Bronchial epithelial cell (primary cell): ENCODE measurements at regions not wholly inside any gene's neighbourhood (a gene's known extent, or its start where the extent isn't known, plus 50 kb on each side); places are given as distances from the start of the nearest gene placed in this dataset.

Experiments
- DNase-seq: peaks from one replicate; pipeline ENCODE4 v3.0.0-alpha.2; 2010; ENCODE audit warnings: low read depth
- FAIRE-seq: peaks from 2 replicates; lab custom pipeline; 2011; peaks lifted over from hg19 to GRCh38; lab: Jason Lieb, UNC
- H3K27me3 ChIP-seq: 2 replicates; pipeline ENCODE4 v1.5.1; 2011; ENCODE audit warnings: low read length; ENCODE audit not compliant: control insufficient read depth, insufficient read depth
- H3K36me3 ChIP-seq: 2 replicates; pipeline ENCODE4 v1.5.1; 2011; ENCODE audit warnings: low read length; ENCODE audit not compliant: control insufficient read depth, insufficient read depth
- H3K4me3 ChIP-seq: 2 replicates; pipeline ENCODE4 v1.5.1; 2011; ENCODE audit warnings: mild to moderate bottlenecking, low read depth, low read length, control low read depth
- TF ChIP-seq, protein P1 (sequence below): IDR thresholded peaks from 2 replicates; pipeline ENCODE4 v1.5.1; 2011; ENCODE audit warnings: mild to moderate bottlenecking, moderate library complexity, low read length, control low read depth, inconsistent platforms; ENCODE audit not compliant: insufficient read depth, severe bottlenecking

DNA sequence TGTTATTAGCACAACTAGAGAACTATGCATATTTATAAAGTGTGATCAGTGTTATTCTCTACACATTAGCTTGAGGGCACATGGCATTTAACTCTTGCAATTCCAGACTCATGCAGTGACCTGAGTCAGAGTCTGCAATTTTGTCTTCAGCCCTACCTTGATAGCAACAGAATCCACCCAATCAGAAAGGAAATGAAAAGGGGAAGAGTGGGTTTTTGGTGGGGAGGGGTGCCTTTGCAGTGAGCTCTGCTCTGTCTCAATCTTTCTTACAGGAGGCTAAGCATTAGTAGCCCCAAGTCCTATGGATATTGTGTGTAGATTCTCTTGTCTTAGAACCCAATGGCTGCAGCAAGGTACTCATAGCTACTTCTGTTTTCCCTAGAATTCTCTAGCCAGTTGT, 489.2 kb downstream of the DHX35 start:
- Histone ChIP-seq H3K4me3 (no peak overlapping the region), H3K27me3 (no peaks in the 10 kb centered on the region), H3K36me3 (no peaks in the 10 kb centered on the region)
- DNase-seq: no peak
- no peak for FAIRE-seq
- TF ChIP-seq, protein P1, sequence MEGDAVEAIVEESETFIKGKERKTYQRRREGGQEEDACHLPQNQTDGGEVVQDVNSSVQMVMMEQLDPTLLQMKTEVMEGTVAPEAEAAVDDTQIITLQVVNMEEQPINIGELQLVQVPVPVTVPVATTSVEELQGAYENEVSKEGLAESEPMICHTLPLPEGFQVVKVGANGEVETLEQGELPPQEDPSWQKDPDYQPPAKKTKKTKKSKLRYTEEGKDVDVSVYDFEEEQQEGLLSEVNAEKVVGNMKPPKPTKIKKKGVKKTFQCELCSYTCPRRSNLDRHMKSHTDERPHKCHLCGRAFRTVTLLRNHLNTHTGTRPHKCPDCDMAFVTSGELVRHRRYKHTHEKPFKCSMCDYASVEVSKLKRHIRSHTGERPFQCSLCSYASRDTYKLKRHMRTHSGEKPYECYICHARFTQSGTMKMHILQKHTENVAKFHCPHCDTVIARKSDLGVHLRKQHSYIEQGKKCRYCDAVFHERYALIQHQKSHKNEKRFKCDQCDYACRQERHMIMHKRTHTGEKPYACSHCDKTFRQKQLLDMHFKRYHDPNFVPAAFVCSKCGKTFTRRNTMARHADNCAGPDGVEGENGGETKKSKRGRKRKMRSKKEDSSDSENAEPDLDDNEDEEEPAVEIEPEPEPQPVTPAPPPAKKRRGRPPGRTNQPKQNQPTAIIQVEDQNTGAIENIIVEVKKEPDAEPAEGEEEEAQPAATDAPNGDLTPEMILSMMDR: no peak

DNA sequence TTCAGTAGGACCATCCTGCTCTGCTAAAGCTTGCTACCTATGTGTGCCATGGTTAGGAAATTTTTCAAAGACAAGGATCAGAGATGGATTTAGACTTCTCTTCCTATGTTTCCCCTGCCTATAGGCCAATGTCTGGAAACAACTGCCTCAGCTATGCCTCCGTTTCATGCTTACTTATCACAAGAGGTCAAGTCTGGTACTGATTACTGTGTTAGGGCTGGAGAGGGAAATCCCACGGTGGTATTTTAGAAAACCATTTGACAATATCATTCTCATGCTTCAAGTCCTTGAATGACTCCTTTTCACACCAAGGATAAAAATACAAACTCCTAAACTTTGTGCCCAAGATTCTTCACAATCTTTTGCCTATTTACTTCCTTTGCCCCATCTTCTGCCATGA, 484.3 kb downstream of the DHX35 start:
- Histone ChIP-seq H3K27me3 (no peaks in the 10 kb centered on the region), H3K4me3 (no peak overlapping the region), H3K36me3 (no peaks in the 10 kb centered on the region)
- DNase-seq (no peak), FAIRE-seq (no peak)
- TF ChIP-seq, protein P1: no peak

DNA sequence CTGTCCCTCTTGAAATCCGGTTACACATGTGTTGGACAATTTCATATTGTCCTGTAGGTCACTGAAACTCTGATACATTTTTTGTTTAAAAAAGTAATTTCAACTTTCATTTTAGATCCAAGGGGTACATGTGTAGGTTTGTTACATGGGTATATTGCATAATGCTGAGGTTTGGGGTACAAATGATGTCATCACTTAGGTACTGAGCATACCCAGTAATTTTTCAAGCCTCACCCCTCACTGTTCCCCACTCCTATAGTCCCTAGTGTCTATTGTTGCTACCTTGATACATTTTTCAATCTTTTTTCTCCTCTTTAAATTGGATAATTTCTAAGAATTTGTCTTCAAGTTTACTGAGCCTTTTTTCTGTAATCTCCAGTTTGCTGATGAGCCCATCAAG, 483.0 kb downstream of the DHX35 start:
- H3K27me3 ChIP-seq: no peaks in the 10 kb centered on the region
- no peaks in the 10 kb centered on the region for H3K36me3 ChIP-seq
- DNase-seq (no peak), FAIRE-seq (no peak)
- H3K4me3 ChIP-seq: no peak overlapping the region
- TF ChIP-seq, protein P1: no peak

DNA sequence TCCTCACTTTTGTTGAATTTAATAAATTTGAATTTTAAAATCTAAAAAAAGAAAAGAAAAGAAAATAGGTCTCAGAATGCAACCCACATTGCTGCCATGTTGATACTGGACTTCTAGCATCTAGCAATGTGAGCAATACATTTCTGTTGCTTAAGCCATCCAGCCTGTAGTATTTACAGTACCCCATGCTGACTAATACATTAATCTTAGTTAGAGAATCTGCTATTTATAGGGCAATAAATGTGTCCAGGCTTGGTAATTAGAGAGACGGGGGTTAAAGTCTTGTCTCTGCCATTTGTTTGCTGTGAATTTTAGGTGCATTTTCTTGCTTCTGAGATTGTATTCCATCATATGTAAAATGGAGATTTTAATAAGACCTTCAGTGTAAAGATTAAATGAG, 471.3 kb downstream of the DHX35 start:
- Histone ChIP-seq H3K36me3 (no peaks in the 10 kb centered on the region), H3K27me3 (no peaks in the 10 kb centered on the region), H3K4me3 (no peak overlapping the region)
- DNase-seq: peak; percentile 52
- TF ChIP-seq, protein P1: no peak
- no peak for FAIRE-seq

DNA sequence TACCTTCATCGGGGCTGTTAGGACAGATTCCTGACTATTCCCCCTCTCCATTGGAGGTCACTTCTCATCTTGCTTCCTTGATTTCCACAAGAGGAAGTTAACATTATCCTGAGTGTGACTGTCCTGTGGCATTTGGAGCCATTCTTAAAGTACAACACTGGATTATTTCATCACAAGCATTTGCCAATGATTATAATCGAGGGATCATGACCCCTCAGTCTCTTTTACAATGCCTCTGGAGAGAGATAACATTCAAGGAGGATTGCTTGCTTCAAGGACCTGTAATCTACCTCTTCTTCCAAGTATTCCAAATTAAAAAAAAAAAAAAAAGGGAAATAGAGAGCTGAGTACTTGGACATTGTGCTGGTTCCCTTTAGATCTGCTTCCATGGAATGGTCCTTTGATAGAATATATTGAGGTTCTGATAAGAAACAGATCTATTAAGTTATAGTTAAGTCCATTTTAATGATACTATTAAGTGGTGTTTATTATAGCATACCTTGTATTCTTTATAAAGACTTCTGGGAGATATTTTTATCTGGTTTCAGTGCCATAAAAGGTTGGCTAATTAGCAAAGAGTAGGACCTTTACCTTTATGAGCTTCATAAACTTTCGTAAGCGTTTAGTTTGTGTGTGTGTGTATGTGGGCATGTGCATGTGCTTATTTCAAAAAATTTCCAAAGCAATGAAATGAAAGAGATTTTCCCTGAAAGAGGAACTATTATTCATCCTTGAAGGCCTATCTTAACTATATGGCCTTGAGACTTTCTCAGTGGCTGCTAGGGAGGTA, 469.1 kb downstream of the DHX35 start:
- H3K27me3 ChIP-seq: no peaks in the 10 kb centered on the region
- DNase-seq (no peak), FAIRE-seq (no peak)
- no peak overlapping the region for H3K4me3 ChIP-seq
- TF ChIP-seq, protein P1: no peak
- H3K36me3 ChIP-seq: no peaks in the 10 kb centered on the region

DNA sequence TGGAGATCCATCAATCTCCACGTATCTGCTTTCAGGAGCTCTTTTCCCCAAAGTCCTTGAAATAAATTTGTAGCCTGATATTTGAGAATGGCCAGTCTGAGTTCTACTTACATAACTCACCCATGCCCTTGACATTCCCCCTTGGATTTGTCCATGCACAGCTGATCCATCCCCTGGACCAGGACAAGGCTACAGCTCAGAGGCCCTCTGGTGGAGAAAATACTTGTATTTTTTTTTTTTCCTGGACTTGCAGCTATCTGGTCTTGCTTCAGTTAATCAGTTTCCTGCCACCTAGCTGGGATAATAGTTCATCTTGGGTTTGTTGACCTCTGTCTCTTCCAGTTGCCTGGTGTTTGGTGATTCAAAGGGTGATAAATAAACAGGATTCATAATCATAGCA, 467.6 kb downstream of the DHX35 start:
- TF ChIP-seq, protein P1: peak; percentile 8
- FAIRE-seq (no peak), DNase-seq (peak; percentile 5)
- Histone ChIP-seq H3K4me3 (no peak overlapping the region), H3K36me3 (no peaks in the 10 kb centered on the region), H3K27me3 (no peaks in the 10 kb centered on the region)
